ENCODE measurements at regions not wholly inside any gene's neighbourhood (a gene's known extent, or its start where the extent isn't known, plus 50 kb on each side); places are given as distances from the start of the nearest gene placed in this dataset.

DNA sequence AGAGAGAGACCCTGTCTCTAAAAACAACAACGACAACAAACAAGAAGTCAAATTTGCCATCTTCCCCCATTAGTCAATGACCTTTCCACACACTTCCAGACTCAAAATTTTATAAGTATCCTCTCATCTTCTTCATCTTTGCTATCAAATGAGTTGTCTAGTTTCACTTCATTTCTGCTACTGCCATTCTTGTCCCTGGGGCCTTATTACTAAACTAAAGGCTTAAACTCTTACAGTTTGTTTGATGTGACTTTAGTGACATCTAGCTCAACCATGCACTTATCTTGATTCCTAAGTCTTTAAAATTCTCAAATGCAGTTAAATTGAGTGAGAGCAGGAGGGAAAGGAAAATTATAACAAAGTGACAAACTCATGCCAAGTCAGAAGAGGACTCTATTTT lies 271.8 kb upstream of the GK2 start:
- no peak overlapping the region for H3K4me3 ChIP-seq (replicated peaks in 1 of 3; ENCODE audit: insufficient read depth in 1 of 3, low read depth in 1 of 3, low read length in 3 of 3)
- no peak overlapping the region for H3K4me2 ChIP-seq (ENCODE audit: insufficient read depth, low read length)
- POLR2A ChIA-PET, result no interaction called here
- dilution Hi-C loops (cut with MboI; ENCODE audit: extremely low pct_ligation_motif_present, low sequenced_read_pairs) (no loop called here), intact Hi-C loops (cut with micrococcal nuclease) (no loop called here)
- no peaks in the 10 kb centered on the region for H3K36me3 ChIP-seq (ENCODE audit: control insufficient read depth in 2 of 2, extremely low read depth in 1 of 2, insufficient read depth in 2 of 2, low read length in 2 of 2)
- FAIRE-seq (no peak), DNase-seq (ENCODE audit: low read depth, low spot score) (no peak)
- H2AFZ ChIP-seq (ENCODE audit: low read depth, low read length), result no peak overlapping the region
- CTCF ChIA-PET, result interaction anchor here (1.8 kb wide), 1 partner anchor 13 kb away, joined by 5 read pairs; no protein-coding TSS in a partner anchor
- H3K4me1 ChIP-seq (ENCODE audit: control insufficient read depth, extremely low read depth, insufficient read depth, low read length), result no peaks in the 10 kb centered on the region
- H3K9me3 ChIP-seq (replicated peaks; ENCODE audit: control insufficient read depth, insufficient read depth, low read length), result no peaks in the 10 kb centered on the region
- TF ChIP-seq FOS (IDR thresholded peaks at IDR 0.05; ENCODE audit: borderline replicate concordance, insufficient read depth, low read length) (no peak), POLR2AphosphoS5 (IDR thresholded peaks at IDR 0.05; ENCODE audit: insufficient read depth, low read depth, low read length) (no peak), JUN (IDR thresholded peaks at IDR 0.05; ENCODE audit: borderline replicate concordance, insufficient read depth, insufficient read length, low read depth) (no peak), POLR2A (IDR thresholded peaks at IDR 0.05; ENCODE audit: low read depth, low read length) (no peak), EZH2 (IDR thresholded peaks at IDR 0.05; ENCODE audit: borderline replicate concordance, low read depth, low read length, severe bottlenecking) (no peak), GATA2 (IDR thresholded peaks at IDR 0.05; ENCODE audit: insufficient read depth, insufficient read length, low read depth, low read length) (no peak), MYC (IDR thresholded peaks at IDR 0.05; ENCODE audit: low read depth, low read length) (no peak)
- TF ChIP-seq, protein P1, sequence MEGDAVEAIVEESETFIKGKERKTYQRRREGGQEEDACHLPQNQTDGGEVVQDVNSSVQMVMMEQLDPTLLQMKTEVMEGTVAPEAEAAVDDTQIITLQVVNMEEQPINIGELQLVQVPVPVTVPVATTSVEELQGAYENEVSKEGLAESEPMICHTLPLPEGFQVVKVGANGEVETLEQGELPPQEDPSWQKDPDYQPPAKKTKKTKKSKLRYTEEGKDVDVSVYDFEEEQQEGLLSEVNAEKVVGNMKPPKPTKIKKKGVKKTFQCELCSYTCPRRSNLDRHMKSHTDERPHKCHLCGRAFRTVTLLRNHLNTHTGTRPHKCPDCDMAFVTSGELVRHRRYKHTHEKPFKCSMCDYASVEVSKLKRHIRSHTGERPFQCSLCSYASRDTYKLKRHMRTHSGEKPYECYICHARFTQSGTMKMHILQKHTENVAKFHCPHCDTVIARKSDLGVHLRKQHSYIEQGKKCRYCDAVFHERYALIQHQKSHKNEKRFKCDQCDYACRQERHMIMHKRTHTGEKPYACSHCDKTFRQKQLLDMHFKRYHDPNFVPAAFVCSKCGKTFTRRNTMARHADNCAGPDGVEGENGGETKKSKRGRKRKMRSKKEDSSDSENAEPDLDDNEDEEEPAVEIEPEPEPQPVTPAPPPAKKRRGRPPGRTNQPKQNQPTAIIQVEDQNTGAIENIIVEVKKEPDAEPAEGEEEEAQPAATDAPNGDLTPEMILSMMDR (IDR thresholded peaks at IDR 0.05; ENCODE audit: extremely low read depth in 1 of 2, insufficient read depth in 1 of 2, low read depth in 1 of 2, low read length in 2 of 2), result no peak
- TF ChIP-seq, protein P2, sequence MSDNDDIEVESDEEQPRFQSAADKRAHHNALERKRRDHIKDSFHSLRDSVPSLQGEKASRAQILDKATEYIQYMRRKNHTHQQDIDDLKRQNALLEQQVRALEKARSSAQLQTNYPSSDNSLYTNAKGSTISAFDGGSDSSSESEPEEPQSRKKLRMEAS (IDR thresholded peaks at IDR 0.05; ENCODE audit: insufficient read depth, insufficient read length), result no peak
- no peaks in the 10 kb centered on the region for H3K79me2 ChIP-seq (ENCODE audit: control insufficient read depth, insufficient read depth, low read length)
- H3K9me1 ChIP-seq (replicated peaks; ENCODE audit: control insufficient read depth, extremely low read depth, insufficient read depth, low read length), result no peaks in the 10 kb centered on the region
- no peaks in the 10 kb centered on the region for H3K27me3 ChIP-seq (ENCODE audit: control insufficient read depth in 2 of 2, insufficient read depth in 2 of 2, low read length in 2 of 2)
- no TSS peak for BruUV-seq (replicated peaks)
- H3K27ac ChIP-seq (ENCODE audit: insufficient read depth, low read depth, low read length), result no peak overlapping the region
- no peak overlapping the region for H3K9ac ChIP-seq (replicated peaks; ENCODE audit: extremely low read depth, insufficient read depth, low read length)
- H4K20me1 ChIP-seq (replicated peaks; ENCODE audit: control insufficient read depth, extremely low read depth, insufficient read depth, low read length), result no peaks in the 10 kb centered on the region
